HEK293T (cell line): ENCODE measurements at regions not wholly inside any gene's neighbourhood (a gene's known extent, or its start where the extent isn't known, plus 50 kb on each side); places are given as distances from the start of the nearest gene placed in this dataset.

Experiments used
- CTCF ChIA-PET: fragments of 350-600 bp; formaldehyde crosslinking; extraction: SDS; loops from one replicate; lab custom pipeline; 2021; ENCODE audit warnings: antibody characterized with exemption, inconsistent platforms; lab: Yijun Ruan, JAX
- POLR2A ChIA-PET: fragments of 350-600 bp; formaldehyde crosslinking; extraction: SDS; loops from one replicate; lab custom pipeline; 2020; ENCODE audit warnings: antibody characterized with exemption, inconsistent platforms; lab: Yijun Ruan, JAX
- DNase-seq: peaks from one replicate; pipeline ENCODE4 v3.0.0; 2012; ENCODE audit warnings: mixed read lengths; ENCODE audit errors: extremely low spot score
- ARNT ChIP-seq: fragments of 450-650 bp; IDR thresholded peaks from 2 replicates; pipeline ENCODE4 v1.6.1; 2017; ENCODE audit warnings: mild to moderate bottlenecking
- BHLHE40 ChIP-seq: fragments of 450-650 bp; IDR thresholded peaks from 2 replicates; pipeline ENCODE4 v1.6.1; 2016; ENCODE audit warnings: mild to moderate bottlenecking, moderate library complexity, borderline replicate concordance
- CTBP1 ChIP-seq: fragments of 450-650 bp; IDR thresholded peaks from 2 replicates; pipeline ENCODE4 v1.6.1; 2016; ENCODE audit warnings: borderline replicate concordance
- ELF4 ChIP-seq: fragments of 450-650 bp; IDR thresholded peaks from 2 replicates; pipeline ENCODE4 v1.6.1; 2017; ENCODE audit warnings: antibody characterized with exemption
- FOXA1 ChIP-seq: fragments of 450-650 bp; IDR thresholded peaks from 2 replicates; pipeline ENCODE4 v1.6.1; 2016; ENCODE audit warnings: mild to moderate bottlenecking
- FOXK2 ChIP-seq: fragments of 450-650 bp; IDR thresholded peaks from 2 replicates; pipeline ENCODE4 v1.6.1; 2016; ENCODE audit warnings: mild to moderate bottlenecking
- FOXM1 ChIP-seq: fragments of 450-650 bp; IDR thresholded peaks from 2 replicates; pipeline ENCODE4 v1.6.1; 2017; ENCODE audit warnings: mild to moderate bottlenecking, borderline replicate concordance
- HDGF ChIP-seq: fragments of 450-650 bp; IDR thresholded peaks from 2 replicates; pipeline ENCODE4 v1.6.1; 2017; ENCODE audit warnings: antibody characterized with exemption, borderline replicate concordance
- L3MBTL2 ChIP-seq: fragments of 450-650 bp; conservative IDR thresholded peaks from 2 replicates; pipeline ENCODE4 v1.6.1; 2016; ENCODE audit warnings: mild to moderate bottlenecking
- LEF1 ChIP-seq: fragments of 450-650 bp; IDR thresholded peaks from 2 replicates; pipeline ENCODE4 v1.6.1; 2017; ENCODE audit warnings: mild to moderate bottlenecking, borderline replicate concordance
- NFRKB ChIP-seq: fragments of 450-650 bp; IDR thresholded peaks from 2 replicates; pipeline ENCODE4 v1.6.1; 2016; ENCODE audit warnings: mild to moderate bottlenecking, moderate library complexity
- PKNOX1 ChIP-seq: fragments of 450-650 bp; IDR thresholded peaks from 2 replicates; pipeline ENCODE4 v1.6.1; 2016
- SP1 ChIP-seq: fragments of 450-650 bp; IDR thresholded peaks from 2 replicates; pipeline ENCODE4 v1.6.1; 2017
- SUZ12 ChIP-seq: fragments of 450-650 bp; IDR thresholded peaks from 2 replicates; pipeline ENCODE4 v1.6.1; 2016; ENCODE audit warnings: mild to moderate bottlenecking
- TARDBP ChIP-seq: fragments of 450-650 bp; IDR thresholded peaks from 2 replicates; pipeline ENCODE4 v1.6.1; 2016
- ZNF384 ChIP-seq: fragments of 450-650 bp; IDR thresholded peaks from 2 replicates; pipeline ENCODE4 v1.6.1; 2016

GRCh38 chr2:2757764-2758163 lies 426.7 kb upstream of the MYT1L start:
- ChIA-PET CTCF (no interaction called here), POLR2A (no interaction called here)
- DNase-seq, result no peak
- TF ChIP-seq TARDBP, result no peak
- no peak for TF ChIP-seq BHLHE40
- TF ChIP-seq ARNT, result no peak
- TF ChIP-seq PKNOX1, result no peak
- TF ChIP-seq L3MBTL2, result no peak
- no peak for TF ChIP-seq ZNF384
- TF ChIP-seq FOXM1, result no peak
- TF ChIP-seq LEF1, result no peak
- TF ChIP-seq FOXA1, result no peak
- TF ChIP-seq FOXK2, result no peak
- TF ChIP-seq CTBP1, result no peak
- TF ChIP-seq HDGF, result no peak

GRCh38 chr2:2756886-2757285 lies 425.8 kb upstream of the MYT1L start:
- TF ChIP-seq LEF1 (no peak), ARNT (no peak), BHLHE40 (no peak), HDGF (no peak)
- no peak for DNase-seq
- POLR2A ChIA-PET, result no interaction called here
- CTCF ChIA-PET, result no interaction called here

- no peak for DNase-seq
- ChIA-PET POLR2A (no interaction called here), CTCF (no interaction called here)
- TF ChIP-seq SUZ12 (no peak), PKNOX1 (no peak), L3MBTL2 (no peak), NFRKB (no peak), BHLHE40 (no peak)
Measured at GRCh38 chr2:2755990-2756389, 424.9 kb upstream of the MYT1L start.

- no peak for DNase-seq
- POLR2A ChIA-PET, result no interaction called here
- TF ChIP-seq TARDBP (no peak), SP1 (no peak), L3MBTL2 (no peak), ZNF384 (no peak), FOXK2 (no peak), ELF4 (no peak), HDGF (no peak), BHLHE40 (no peak), SUZ12 (no peak), FOXA1 (no peak), CTBP1 (no peak), ARNT (no peak), FOXM1 (no peak), NFRKB (no peak), PKNOX1 (no peak), LEF1 (no peak)
- CTCF ChIA-PET, result no interaction called here
Measured at GRCh38 chr2:2754940-2755339, 423.9 kb upstream of the MYT1L start.

- ChIA-PET CTCF (no interaction called here), POLR2A (no interaction called here)
- DNase-seq, result no peak
- TF ChIP-seq ARNT (no peak), SUZ12 (no peak), FOXA1 (no peak), NFRKB (no peak), FOXM1 (no peak), TARDBP (no peak), CTBP1 (no peak), ZNF384 (no peak), L3MBTL2 (no peak), HDGF (no peak), LEF1 (no peak), SP1 (no peak), ELF4 (no peak), PKNOX1 (no peak), FOXK2 (no peak), BHLHE40 (no peak)
Measured at GRCh38 chr2:2751715-2752315, 420.7 kb upstream of the MYT1L start.

GRCh38 chr2:2750867-2751714 lies 420.0 kb upstream of the MYT1L start:
- TF ChIP-seq L3MBTL2, result no peak
- TF ChIP-seq SUZ12, result no peak
- TF ChIP-seq BHLHE40, result no peak
- no peak for TF ChIP-seq HDGF
- no peak for TF ChIP-seq CTBP1
- no peak for TF ChIP-seq PKNOX1
- TF ChIP-seq LEF1, result no peak
- no peak for TF ChIP-seq FOXM1
- TF ChIP-seq ELF4, result no peak
- TF ChIP-seq FOXK2, result no peak
- TF ChIP-seq TARDBP, result no peak
- TF ChIP-seq ARNT, result no peak
- TF ChIP-seq FOXA1, result no peak
- no peak for TF ChIP-seq NFRKB
- no peak for TF ChIP-seq SP1
- TF ChIP-seq ZNF384, result no peak
- ChIA-PET CTCF (no interaction called here), POLR2A (no interaction called here)
- no peak for DNase-seq
